Breast epithelium (tissue), 4 donors: ENCODE measurements at regions not wholly inside any gene's neighbourhood (a gene's known extent, or its start where the extent isn't known, plus 50 kb on each side); places are given as distances from the start of the nearest gene placed in this dataset.
"Not testable (repeated sequence)": the region's sequence is repeated elsewhere in the genome, so short reads cannot be mapped to it uniquely, and the experiment has no call there.

Experiments used
- DNase-seq, 2 donors: peaks; one replicate each; pipeline ENCODE4 v3.0.0-alpha.2; 2019; ENCODE audit warnings: low spot score in 2 of 2
- H3K27ac ChIP-seq, 2 donors: fragments of 200-600 bp; sonication (generic) in 1 of 2; one replicate each; pipeline ENCODE4 v1.5.1; 2016 to 2019; ENCODE audit warnings: mild to moderate bottlenecking in 1 of 2
- H3K27me3 ChIP-seq, 2 donors: fragments of 200-600 bp; sonication (generic) in 1 of 2; one replicate each; pipeline versions ENCODE4 v1.5.1 to v1.6.0; 2017 to 2019; ENCODE audit warnings: control low read depth in 1 of 2, mild to moderate bottlenecking in 1 of 2
- H3K36me3 ChIP-seq: fragments of 200-600 bp; one replicate; pipeline ENCODE4 v1.5.1; 2019
- H3K4me1 ChIP-seq, 2 donors: fragments of 200-600 bp; sonication (generic); one replicate each; pipeline ENCODE4 v1.5.1; 2016 to 2019; ENCODE audit warnings: control low read depth in 1 of 2
- H3K4me3 ChIP-seq, 3 donors: fragments of 200-600 bp; sonication (generic); 1 replicate in 2 of 3; 2 replicates in 1 of 3; pipeline ENCODE4 v1.5.1; 2016 to 2019; ENCODE audit warnings: mild to moderate bottlenecking in 3 of 3, moderate library complexity in 2 of 3
- H3K9me3 ChIP-seq, 2 donors: fragments of 200-600 bp; sonication (generic) in 1 of 2; one replicate each; pipeline ENCODE4 v1.5.1; 2016 to 2019; ENCODE audit warnings: control low read depth in 1 of 2
- POLR2A ChIP-seq: fragments of 450-650 bp; IDR thresholded peaks from one replicate; pipeline ENCODE4 v1.6.1; 2016; ENCODE audit warnings: antibody characterized with exemption, mild to moderate bottlenecking, moderate library complexity
- POLR2AphosphoS5 ChIP-seq, 3 donors: sonication (generic); formaldehyde crosslinking; IDR thresholded peaks; one replicate each; pipeline ENCODE4 v1.6.1; 2017; ENCODE audit warnings: antibody characterized with exemption in 3 of 3
- intact Hi-C: fragments of 100-400 bp; cut with DNase I; formaldehyde crosslinking; loops from one replicate; pipeline ENCODE4 v1.15.1; 2023; ENCODE audit warnings: low total_unique reads
- TF ChIP-seq, protein P1 (sequence below), 3 donors: fragments of 450-650 bp; IDR thresholded peaks; one replicate each; pipeline ENCODE4 v1.5.1; 2016 to 2017; ENCODE audit warnings: antibody characterized with exemption in 3 of 3, mild to moderate bottlenecking in 3 of 3, moderate library complexity in 3 of 3

DNA sequence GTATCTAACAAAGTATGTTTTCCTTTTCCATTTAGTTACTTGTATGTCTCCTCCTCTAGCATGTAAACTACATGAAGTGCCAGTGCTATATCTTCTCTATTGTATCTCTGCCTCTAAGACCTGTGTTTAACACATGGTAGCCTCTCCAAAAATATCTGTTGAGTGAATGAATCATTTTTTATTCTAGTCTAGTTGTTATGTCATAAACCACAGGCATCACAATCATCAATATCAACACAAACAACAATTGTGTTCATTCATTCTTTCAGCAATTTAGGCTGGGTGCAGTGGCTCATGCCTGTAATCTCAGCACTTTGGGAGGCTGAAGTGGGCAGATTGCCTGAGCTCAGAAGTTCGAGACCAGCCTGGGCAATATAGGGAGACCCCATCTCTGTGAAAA is 111.6 kb upstream of the EYA4 start:
- Histone ChIP-seq H3K27me3 (no peaks in the 10 kb centered on the region), H3K27ac (no peak overlapping the region), H3K36me3 (no peaks in the 10 kb centered on the region), H3K4me1 (no peaks in the 10 kb centered on the region), H3K4me3 (no peak overlapping the region), H3K9me3 (no peaks in the 10 kb centered on the region)
- intact Hi-C loops, result no loop called here
- TF ChIP-seq, protein P1, sequence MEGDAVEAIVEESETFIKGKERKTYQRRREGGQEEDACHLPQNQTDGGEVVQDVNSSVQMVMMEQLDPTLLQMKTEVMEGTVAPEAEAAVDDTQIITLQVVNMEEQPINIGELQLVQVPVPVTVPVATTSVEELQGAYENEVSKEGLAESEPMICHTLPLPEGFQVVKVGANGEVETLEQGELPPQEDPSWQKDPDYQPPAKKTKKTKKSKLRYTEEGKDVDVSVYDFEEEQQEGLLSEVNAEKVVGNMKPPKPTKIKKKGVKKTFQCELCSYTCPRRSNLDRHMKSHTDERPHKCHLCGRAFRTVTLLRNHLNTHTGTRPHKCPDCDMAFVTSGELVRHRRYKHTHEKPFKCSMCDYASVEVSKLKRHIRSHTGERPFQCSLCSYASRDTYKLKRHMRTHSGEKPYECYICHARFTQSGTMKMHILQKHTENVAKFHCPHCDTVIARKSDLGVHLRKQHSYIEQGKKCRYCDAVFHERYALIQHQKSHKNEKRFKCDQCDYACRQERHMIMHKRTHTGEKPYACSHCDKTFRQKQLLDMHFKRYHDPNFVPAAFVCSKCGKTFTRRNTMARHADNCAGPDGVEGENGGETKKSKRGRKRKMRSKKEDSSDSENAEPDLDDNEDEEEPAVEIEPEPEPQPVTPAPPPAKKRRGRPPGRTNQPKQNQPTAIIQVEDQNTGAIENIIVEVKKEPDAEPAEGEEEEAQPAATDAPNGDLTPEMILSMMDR (IDR thresholded peaks at IDR 0.05), result no peak
- TF ChIP-seq POLR2AphosphoS5 (IDR thresholded peaks at IDR 0.05), result no peak
- TF ChIP-seq POLR2A, result no peak
- DNase-seq, result no peak

DNA sequence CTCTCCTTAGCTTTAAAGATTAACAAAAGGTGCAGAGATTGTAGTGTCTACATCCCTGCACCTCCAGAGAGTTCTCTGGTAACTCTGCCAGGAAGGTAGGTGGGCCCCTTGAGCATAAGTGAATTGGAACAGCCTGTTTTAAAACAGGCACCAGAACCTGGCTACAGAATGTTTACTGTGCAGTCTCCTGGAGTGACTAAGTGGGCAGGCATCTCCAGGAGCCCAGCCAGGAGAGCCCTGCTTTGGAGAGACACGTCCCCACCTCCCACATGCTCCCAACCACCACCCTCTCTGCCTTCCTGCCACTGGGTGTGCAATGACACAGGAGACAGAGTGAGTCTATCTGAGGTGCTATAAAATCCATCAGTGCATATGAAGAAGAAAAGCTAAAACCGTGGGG is 110.3 kb upstream of the EYA4 start:
- TF ChIP-seq POLR2A (no peak), POLR2AphosphoS5 (IDR thresholded peaks at IDR 0.05) (no peak)
- TF ChIP-seq, protein P1 (IDR thresholded peaks at IDR 0.05), result no peak
- no peaks in the 10 kb centered on the region for H3K9me3 ChIP-seq
- H3K4me3 ChIP-seq, result no peak overlapping the region
- no peaks in the 10 kb centered on the region for H3K27me3 ChIP-seq
- no peak overlapping the region for H3K27ac ChIP-seq
- H3K4me1 ChIP-seq, result no peaks in the 10 kb centered on the region
- intact Hi-C loops, result no loop called here
- DNase-seq, result peak in 1 of 2 donors; percentile 56
- no peaks in the 10 kb centered on the region for H3K36me3 ChIP-seq

DNA sequence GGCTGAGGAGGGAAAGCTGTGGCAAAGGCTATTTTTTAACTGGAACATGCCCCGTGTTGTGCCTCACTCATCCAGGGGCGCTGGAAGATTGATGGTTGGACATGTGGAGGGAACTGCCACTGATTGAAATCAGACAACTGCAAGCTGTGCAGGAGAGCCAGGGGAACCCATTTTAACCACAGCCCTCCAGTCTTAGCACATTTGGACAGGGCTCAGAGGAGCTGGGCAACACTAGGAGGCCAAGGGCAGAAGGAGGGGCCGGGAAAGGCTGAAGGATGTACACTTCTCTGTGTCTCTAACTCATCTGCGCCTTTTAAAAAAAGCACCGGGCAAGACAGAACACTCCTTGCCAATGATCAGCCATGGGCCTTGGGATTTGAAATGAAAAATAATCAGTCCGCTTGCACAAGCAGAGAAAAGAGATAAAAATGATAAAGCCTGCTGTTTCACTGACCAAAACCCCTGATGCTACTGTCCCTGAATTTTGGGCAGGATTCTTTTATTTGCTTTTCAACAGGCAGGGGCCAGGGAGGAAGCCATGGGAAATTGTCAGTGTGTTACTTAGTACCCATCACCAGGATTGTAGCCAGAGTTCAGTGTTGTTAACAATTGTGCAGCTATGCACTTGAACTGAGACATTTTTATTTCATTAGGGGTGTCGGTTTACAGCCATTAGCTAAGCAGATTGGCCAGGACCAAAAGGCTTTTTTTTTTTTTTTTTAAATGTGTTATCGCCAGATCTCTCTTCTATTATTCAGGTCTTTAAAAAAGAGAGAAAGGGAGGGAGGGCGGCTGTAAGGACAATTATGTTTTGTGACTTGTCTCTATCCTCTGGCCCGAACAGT is 109.3 kb upstream of the EYA4 start:
- intact Hi-C loops, result no loop called here
- H3K36me3 ChIP-seq, result no peaks in the 10 kb centered on the region
- H3K4me3 ChIP-seq, result no peak overlapping the region
- no peak for DNase-seq
- no peaks in the 10 kb centered on the region for H3K27me3 ChIP-seq
- H3K9me3 ChIP-seq, result no peaks in the 10 kb centered on the region
- no peaks in the 10 kb centered on the region for H3K4me1 ChIP-seq
- TF ChIP-seq POLR2A, result no peak
- TF ChIP-seq POLR2AphosphoS5 (IDR thresholded peaks at IDR 0.05), result no peak
- TF ChIP-seq, protein P1 (IDR thresholded peaks at IDR 0.05), result no peak
- no peak overlapping the region for H3K27ac ChIP-seq

DNA sequence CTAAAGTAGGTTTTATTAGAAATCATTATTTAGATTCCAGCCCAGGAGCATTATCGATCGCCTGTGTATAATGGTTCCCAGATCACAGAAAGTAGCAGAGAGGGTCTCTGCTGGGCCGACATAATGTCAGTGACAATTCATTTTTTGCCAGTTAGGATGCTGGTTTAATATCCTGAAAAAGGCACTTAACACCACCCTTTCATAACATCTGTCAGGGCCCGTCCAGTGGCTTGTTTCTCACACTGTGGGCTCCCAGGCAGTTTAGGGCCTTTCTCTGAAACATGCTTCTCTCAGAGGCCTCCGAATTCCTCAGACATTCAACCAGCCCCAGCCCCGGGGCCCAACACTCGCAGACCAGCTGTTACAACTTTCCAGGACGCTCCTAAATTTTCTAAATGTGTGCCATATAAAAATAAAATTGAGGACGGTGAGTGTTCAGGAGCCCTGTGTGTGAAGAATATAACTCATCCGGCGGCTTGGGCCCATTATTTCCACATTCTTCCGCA is 108.6 kb upstream of the EYA4 start:
- TF ChIP-seq POLR2A, result no peak
- intact Hi-C loops, result no loop called here
- H3K27ac ChIP-seq, result no peak overlapping the region
- no peak for DNase-seq
- H3K4me3 ChIP-seq, result no peak overlapping the region
- no peaks in the 10 kb centered on the region for H3K4me1 ChIP-seq
- no peaks in the 10 kb centered on the region for H3K36me3 ChIP-seq
- no peaks in the 10 kb centered on the region for H3K9me3 ChIP-seq
- no peaks in the 10 kb centered on the region for H3K27me3 ChIP-seq

DNA sequence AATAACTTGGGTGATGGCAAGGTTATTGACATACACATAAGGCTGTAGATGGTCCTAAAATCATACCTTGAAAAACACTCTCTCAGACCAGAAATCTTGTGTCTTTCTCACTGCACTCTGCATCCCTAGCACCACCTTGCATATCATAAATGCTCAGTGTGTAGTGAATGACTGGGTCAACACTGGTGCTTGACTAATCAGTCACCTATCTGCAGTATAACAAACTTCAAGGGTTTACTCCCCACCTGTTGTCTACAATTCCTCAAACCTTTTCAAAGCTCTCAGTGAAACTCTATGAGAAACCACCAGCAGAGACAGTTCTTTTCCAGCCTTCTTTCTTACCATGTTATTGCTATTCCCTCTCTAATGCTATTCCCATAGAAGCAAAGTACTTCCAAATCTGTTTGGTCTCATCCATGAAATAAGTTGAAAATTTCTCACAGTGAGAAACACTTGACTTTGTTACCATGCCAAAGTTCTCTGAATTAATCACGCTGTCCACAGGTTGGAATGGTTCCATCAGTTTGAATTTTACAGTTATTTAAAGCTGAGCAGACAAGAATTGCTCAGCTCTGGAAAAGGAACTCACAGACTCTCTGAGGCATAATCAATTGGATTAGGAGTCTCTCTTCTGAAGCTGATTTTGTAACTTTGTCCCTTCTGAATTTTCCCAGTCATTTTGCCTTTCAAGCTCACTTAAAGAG is 104.8 kb upstream of the EYA4 start:
- H3K4me3 ChIP-seq, result no peak overlapping the region
- H3K27me3 ChIP-seq, result no peaks in the 10 kb centered on the region
- no peaks in the 10 kb centered on the region for H3K4me1 ChIP-seq
- no peaks in the 10 kb centered on the region for H3K36me3 ChIP-seq
- no peak for TF ChIP-seq POLR2AphosphoS5 (IDR thresholded peaks at IDR 0.05)
- intact Hi-C loops, result no loop called here
- H3K9me3 ChIP-seq, result no peaks in the 10 kb centered on the region
- H3K27ac ChIP-seq, result no peak overlapping the region
- no peak for DNase-seq

DNA sequence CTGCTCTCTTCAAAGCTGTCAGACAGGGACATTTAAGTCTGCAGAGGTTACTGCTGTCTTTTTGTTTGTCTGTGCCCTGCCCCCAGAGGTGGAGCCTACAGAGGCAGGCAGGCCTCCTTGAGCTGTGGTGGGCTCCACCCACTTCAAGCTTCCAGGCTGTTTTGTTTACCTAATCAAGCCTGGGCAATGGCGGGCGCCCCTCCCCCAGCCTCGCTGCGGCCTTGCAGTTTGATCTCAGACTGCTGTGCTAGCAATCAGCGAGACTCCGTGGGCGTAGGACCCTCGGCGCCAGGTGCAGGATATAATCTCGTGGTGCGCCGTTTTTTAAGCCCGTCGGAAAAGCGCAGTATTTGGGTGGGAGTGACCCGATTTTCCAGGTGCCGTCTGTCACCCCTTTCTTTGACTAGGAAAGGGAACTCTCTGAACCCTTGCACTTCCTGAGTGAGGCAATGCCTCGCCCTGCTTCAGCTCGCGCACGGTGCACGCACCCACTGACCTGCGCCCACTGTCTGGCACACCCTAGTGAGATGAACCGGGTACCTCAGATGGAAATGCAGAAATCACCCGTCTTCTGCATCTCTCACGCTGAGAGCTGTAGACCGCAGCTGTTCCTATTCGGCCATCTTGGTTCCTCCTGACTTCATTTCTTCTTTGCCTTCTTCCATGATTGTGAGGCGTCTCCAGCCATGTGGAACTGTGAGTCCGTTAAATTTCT is 93.5 kb upstream of the EYA4 start:
- H3K36me3 ChIP-seq, H3K4me3 ChIP-seq, H3K27me3 ChIP-seq, H3K27ac ChIP-seq, DNase-seq, H3K9me3 ChIP-seq, H3K4me1 ChIP-seq, intact Hi-C loops: not testable (repeated sequence)
